HG03066 (cell line): ENCODE measurements at regions not wholly inside any gene's neighbourhood (a gene's known extent, or its start where the extent isn't known, plus 50 kb on each side); places are given as distances from the start of the nearest gene placed in this dataset.
"Not testable (repeated sequence)": the region's sequence is repeated elsewhere in the genome, so short reads cannot be mapped to it uniquely, and the experiment has no call there.

ENCODE experiments used
- ATAC-seq: cut with Tn5 transposase; IDR thresholded peaks from one replicate; pipeline ENCODE4 v1.9.1; 2021; ENCODE audit warnings: low read depth; ENCODE audit not compliant: unreplicated experiment

DNA sequence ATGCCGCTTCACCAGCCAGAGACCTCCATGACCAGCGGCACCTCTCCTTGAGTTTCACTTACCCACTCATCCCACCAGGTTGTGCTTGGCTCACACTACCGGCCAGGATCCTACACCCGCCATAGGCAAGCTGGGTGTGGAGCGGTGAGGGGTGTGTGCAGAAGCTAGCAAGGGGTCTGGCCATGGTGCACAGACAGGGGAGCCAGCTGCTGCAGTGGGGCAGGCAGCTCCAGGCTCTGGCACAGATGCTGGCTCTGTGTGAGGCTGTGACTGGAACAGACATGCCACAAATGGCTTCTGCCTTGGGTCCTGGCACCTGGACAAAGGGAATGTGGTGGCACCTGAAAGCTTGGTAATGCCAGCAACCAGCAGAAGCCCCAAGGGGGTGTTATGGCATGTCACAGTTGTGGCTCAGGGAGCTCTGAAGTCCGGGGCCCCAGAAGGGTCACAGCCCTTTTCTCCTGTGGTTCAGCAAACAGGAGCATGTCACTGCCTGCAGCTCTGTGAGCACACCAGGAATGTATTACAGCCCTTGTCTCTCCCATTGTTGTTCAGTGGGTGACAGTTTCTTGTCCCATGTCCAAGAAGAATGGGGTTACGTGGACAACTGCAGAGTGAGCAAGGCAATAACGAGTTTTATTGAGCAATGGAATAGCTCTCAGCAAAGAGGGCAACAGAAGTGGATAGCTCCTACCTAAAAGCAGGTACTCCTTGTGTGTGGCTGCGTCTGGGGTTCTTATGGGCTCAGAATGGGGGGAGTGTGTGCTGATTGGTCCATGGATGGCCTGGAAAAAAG lies 2791.0 kb upstream of the PCDH20 start:
- ATAC-seq, result no peak

DNA sequence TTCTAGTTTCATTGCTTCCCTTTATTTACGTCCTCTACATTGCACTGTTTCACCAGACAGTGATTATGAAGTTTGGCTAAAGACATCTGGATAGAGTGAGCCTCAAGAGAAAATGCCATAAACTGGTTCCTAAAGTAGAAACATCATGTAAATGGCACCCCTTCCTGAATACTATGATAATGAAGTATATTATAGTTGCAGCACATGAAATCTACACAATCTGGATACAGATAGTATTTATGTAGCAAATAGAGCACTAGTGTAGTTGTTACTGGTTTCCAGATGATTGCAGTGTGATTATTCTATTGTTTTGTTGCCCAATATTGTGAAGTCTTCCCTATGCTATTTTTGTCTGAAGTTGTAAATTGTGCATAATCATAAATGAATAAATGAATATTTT lies 2786.9 kb upstream of the PCDH20 start:
- no peak for ATAC-seq

DNA sequence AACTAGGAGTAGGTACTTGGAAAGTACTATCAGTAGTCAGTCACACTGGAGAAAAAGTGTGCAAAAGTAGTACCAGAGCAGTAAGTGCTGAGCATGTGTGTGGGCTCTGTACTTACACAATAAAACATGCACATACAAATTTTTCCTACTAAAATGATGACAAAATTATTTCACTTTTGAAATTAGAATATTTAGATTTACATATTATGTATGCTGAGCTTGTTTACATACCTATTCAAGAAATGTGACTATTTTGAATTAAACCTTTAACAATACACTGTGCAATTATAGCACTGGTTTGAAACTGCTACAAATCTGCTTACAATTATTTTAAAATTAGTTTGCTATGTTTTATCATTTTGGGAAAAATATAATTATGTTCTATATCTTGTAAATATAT lies 2781.6 kb upstream of the PCDH20 start:
- ATAC-seq, result no peak

DNA sequence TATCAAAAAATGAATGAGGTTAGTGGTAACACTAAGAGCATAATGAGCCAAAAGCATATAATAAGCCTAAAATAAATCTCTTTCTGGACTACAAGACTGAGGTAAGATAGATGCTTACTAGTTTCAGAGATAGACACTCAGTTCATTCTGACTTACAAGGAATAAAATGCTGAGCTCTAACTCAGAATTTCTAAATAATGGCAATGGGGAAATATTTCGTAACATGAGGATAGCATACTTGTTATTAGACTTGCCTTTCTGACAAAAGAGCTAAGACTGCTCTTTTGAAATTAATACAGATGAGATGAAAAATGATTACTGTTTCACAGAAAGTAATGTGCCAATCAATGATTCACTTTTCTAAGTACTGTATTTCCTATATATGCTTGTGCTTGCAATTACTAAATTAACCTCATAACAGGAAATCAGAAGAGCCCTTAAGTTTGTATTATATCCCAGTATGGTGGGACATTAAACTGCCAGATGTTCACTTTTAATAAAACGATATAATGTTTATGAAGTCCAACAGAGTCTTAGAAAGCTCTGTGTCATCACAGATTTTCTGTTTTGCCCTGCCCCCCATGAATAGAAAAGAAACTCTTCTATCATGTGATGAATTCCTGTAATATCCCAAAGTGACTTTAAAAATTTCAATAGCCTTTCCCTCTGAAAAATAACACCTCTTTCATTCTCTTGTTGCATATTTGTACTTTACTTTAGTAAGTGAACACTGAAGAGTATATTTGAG lies 2771.0 kb upstream of the PCDH20 start:
- ATAC-seq, result no peak

DNA sequence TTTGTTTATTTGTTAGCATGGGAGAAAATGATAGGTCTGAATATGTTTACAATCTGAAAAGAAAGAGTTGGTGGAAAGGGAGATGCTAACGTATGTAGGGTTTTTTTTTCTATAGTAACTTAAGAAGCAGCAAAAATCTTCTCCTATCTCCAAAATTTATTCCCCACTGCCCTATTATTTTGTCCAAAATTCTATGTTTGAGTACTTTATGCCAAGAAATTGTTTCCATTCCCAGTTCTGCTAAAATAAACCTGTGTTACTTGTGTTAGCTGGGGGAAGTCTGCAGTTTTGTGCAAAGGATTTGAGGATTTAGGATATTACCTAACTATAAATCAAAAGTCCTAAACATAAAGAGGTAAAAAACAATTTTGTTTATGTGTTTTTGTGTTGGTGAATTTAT lies 2770.4 kb upstream of the PCDH20 start:
- ATAC-seq, result no peak

DNA sequence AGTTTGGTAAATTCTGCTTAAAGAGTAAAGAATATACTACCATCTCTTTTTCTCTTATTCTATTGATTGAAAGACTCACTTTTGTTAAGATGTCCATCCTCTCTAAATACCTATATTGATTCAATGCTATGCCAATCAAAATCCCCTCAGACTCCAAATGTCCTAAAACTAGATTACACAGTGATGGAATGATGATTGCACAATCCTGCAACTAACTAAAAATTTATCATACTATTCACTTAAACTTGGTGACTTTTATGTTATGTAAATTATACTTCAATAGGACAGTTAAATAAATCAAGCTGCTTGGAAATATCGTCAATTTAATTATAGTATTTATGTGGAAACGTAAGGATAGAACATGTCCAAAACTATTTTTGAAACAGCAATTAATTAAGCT lies 2765.1 kb upstream of the PCDH20 start:
- ATAC-seq, result no peak

DNA sequence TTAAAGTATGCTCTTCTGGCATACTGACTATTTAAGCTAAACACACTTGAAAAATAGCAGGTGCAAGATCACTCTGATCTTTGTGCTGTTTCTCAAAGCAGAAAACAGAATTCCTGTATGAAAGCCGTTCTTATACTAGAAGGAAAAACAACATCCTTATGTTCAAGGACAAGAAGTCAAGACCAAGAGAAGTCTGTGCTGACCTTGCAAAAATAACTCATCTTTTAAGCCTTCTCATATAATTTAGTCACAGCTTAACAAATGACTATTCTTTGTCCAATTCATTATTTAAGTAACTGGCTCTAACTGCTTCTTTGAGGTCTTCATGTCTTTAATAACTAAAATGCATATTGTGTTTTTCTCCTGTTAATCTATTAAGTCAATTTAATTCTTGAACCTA lies 2750.2 kb upstream of the PCDH20 start:
- no peak for ATAC-seq

DNA sequence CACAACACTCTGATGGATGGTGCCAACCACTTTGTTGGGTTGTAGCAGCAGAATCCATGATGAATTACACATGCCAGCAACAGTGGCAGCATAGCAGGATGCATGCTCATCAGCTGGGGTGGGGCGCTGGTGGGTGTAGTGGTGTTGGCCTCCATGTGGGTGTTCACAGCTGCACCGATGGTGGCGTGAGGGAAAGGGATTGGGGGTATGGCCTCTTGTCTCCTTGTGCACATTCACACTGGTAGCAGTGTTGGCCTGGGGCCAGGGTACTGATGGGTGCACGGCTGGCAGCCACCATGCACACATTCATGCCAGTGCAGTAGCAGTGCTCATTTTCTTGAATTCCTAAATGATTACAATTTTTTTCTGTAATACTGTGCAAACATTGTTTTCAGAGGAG lies 2748.8 kb upstream of the PCDH20 start:
- no peak for ATAC-seq

DNA sequence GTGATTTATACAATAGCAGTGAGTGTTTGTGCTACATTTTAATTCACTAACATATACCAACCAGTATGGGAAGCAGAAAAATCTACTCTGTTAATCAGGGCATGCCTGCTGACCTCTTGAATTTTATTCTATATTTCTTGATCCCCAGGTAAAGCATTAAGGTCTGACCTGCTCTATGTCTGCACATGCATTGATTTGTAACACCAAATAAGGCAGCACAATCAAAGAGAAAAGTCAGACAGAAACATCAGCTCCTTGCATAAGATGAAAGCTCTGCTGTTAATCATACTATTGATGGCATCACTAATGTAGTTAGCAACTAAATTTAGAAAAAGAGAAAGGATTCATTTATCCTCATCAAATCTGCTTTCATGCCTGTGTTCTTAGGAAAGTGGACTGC lies 2744.8 kb upstream of the PCDH20 start:
- ATAC-seq, result no peak

DNA sequence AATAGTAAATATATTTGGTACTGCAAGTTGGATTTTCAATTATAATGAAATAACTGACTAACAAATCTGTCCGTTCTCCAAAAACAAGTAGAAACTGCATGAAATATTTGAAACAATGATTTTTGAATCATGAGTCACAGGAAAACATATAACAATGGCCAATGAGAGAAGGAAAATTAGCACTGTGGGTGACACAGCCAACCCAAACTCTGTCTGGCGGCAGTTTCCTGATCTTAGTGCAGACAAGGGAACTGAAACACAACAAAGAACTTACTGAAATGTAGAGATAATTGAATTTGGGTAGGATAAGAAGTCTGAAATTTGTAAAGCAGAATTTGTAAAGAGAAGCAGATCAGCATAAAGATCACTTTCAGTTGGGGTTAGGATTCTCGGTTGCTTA lies 2743.3 kb upstream of the PCDH20 start:
- no peak for ATAC-seq

DNA sequence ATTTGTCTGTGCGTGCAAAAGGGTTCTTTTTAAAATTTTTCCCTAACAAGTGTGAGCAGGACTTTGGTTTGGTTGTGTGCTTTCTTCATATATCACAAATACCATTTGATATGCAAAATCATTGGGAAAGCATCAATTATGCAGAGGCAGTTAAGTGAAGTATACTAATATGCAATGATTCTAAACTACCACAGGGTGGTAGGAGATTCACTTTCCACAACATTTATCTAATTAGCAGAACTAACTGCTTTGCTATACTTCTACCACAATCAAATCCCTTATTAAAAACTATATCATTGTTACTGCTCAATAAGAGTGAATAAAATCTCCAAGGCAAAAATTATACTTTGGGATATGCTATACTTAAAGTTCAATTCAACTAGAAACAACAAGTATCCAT lies 2738.9 kb upstream of the PCDH20 start:
- no peak for ATAC-seq

DNA sequence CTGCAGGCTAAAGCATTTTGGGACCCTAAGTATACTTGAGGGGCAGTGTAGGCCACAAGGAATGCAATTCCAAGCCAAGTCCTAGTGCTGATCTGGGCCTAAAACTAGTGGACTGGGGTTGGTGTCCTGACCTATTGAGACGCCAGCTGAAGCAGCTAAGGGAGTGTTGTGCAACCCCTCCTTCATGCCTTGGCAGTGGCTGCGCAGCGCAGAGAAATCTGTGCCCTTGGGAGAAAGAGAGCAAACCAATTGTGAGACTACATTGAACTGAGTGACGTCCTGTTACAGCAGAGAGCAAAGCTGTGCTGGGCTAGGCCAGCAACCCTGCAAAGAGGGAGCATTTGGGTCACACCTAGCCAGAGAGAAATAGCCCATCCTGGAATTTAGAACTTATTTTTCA lies 2715.0 kb upstream of the PCDH20 start:
- no peak for ATAC-seq

DNA sequence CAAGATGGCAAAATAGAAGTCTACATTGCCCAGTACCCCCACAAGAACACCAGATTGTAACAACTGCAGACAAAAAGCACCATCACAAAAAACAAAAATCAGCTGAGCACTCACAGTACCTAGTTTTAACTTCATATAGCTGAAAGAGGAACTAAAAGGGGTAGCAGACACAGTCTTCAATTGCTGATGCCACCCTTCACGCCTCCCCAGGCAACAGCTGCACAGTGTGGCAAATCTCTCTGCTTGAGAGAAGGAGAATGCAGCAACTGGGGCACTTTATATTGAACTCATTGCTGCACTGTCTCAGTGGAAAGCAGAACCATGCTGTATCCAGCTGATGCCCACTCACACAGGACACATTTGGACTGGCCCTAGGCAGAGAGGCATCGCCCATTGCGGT lies 2714.5 kb upstream of the PCDH20 start:
- ATAC-seq, result no peak

DNA sequence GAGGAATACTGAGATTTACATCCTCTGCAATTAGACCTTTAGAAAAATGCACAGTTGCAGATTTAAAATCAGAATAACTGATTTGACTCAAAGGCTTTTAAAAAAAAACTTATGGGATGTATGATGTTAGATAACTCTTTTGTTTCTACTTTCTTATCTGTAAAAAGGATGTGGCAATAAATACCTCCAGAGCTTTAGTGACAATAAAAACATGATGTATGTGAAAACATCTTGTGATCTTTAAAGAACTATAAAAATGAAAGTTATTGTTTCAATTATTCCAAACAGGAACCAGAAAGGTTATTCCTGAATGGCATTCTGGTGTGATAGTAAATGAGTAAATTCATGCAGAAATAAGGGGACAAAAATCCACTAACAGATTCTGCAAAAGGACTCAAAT lies 2712.2 kb upstream of the PCDH20 start:
- no peak for ATAC-seq

DNA sequence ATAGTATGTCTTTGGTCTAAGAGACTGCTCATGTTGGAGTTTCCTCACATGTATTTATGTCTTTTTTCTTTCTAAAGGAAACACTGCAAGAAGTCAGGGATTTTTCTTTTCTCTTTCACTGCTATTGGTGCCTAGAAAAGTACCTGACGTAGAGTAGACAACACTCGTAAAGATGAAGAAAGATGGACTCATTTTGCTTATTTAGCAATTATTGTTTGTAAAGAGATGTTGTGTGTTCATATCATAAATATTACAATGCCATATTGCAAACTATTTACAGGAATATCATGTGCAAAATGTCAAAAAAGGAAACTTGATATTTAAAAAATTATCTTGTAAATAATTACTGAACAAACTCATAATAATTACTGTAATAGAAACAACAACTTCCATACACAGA lies 2711.5 kb upstream of the PCDH20 start:
- no peak for ATAC-seq

DNA sequence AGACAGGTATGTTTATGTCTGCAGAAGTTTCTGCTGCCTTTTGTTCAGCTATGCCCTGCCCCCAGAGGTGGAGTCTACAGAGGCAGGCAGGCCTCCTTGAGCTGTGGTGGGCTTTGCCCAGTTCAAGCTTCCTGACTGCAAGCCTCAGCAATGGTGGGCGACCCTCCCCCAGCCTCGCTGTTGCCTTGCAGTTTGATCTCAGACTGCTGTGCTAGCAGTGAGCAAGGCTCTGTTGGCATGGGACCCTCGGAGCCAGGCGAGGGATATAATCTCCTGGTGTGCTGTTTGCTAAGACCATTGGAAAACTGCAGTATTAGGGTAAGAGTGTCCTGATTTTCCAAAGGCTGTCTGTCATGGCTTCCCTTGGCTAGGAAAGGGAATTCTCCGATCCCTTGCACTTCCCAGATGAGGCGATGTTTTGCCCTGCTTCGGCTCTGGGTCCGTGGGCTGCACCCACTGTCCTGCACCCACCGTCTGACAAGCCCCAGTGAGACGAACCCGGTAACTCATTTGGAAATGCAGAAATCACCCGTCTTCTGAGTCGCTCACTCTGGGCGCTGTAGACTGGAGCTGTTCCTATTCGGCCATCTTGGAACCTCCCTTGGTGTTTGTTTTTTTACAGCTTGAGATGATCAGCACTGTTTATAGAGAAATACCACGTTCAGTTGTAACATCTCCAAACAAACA lies 2705.5 kb upstream of the PCDH20 start:
- ATAC-seq, result not testable (repeated sequence)

DNA sequence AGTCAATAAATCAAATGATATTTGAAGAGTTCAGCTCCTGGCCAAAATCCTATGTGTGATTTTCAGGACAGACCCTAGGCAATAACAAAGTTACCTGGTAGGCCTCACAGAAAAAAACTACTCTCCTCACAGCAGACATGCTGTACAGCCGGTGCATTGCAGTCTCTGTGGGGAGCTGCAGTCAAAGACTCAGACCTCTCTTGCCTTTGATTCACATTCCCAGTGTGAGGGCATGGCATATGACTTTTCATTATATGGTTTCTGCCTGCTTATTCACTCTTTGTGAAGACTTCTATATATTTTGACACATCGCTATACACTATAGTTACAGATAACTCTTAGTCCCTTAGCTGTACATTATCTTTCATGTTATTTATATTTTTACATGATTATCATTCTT lies 2684.3 kb upstream of the PCDH20 start:
- no peak for ATAC-seq

DNA sequence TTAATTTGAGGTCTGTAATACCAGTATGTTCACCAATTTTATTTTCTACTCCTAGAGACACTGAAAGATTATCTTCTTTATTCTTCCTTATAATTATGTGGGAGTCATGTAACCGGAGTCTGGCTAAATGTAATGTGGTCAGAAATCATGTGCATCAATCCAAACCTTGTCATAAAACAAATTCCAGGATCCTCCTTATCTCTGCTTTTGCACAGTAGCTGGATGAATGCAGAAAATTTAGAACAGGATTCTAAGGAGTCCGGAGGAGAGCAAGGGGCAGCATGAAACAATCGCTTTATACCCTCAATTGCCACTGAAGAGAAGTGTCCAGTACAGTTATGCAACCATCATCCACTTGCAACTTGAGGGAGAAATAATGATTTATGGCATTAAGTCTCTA lies 2674.7 kb upstream of the PCDH20 start:
- no peak for ATAC-seq

DNA sequence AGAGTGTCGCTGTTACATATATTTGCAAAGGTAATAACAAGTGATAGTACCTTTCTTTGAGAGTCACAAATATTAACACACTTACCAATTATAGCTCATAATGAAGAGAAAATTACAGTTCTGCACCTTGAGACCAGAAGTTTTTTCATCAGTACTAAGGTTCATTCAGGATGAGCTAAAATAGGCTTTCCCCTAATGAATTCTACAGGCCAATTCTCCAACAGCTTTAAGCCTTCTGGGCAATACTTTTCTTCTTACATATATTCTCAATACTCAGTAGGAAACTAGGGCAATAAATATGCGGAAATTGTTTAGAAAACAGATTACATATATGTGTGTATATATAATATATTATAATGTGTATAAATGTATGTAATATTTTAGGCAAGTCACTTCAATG lies 2672.8 kb upstream of the PCDH20 start:
- no peak for ATAC-seq

DNA sequence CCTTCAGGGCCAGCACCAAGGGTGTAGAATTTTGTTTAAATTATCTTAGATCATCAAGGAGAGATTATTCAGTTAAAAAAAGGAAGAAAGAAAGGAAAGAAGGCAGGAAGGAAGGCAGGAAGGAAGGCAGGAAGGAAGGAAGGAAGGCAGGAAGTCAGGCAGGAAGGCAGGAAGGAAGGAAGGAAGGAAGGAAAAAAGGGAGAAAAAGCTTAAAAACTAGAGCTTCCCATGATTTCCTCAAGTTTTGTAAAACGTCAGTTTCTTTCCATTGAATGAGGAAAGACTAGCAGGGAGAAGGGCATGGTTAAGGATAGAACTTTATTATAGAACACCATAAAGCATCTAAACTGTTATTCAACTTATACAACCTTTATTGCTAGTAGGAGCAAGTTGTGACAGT lies 2672.0 kb upstream of the PCDH20 start:
- no peak for ATAC-seq

DNA sequence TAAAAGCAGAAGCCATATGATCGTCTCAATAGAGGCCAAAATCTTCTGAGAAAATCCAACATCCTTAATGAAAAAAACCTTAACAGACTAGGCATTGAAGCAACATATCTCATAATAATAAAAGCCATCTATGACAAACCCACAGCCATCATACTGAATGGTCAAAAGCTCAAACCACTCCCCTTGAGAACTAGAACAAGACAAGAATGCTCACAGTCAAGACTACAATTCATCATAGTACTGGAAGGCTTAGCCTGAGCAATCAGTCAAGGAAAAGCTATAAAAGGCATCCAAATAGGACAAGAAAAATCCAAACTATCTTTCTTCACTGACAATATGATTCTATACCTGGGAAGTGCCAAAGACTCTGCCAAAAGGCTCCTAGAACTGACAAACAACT lies 2668.2 kb upstream of the PCDH20 start:
- no peak for ATAC-seq

DNA sequence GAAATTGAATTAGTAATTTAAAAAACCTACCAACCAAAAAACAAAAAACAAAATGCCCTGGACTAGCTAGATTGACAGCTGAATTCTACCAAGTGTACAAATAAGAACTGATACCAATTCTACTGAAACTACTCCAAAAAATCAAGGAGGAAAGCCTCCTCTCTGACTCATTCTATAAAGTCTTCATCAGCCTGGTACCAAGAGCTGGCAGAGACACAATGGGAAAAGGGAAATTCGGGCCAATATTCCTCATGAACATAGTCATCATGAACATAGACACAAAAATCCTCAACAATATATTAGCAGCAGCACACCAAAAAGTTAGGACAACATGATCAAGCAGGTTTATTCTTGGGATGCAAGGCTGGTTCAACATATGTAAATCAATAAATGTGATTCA lies 2667.7 kb upstream of the PCDH20 start:
- ATAC-seq, result no peak
